Duodenal mucosa (tissue), 2 donors: ENCODE measurements at regions not wholly inside any gene's neighbourhood (a gene's known extent, or its start where the extent isn't known, plus 50 kb on each side); places are given as distances from the start of the nearest gene placed in this dataset.
"Not testable (repeated sequence)": the region's sequence is repeated elsewhere in the genome, so short reads cannot be mapped to it uniquely, and the experiment has no call there.

Experiments
- H3K27ac ChIP-seq: one replicate; pipeline ENCODE4 v1.7.0; 2013; ENCODE audit warnings: low read depth, low read length
- H3K27me3 ChIP-seq, 2 donors: one replicate each; pipeline ENCODE4 v1.7.0; 2013; ENCODE audit warnings: low read length in 2 of 2, control low read depth in 1 of 2; ENCODE audit not compliant: insufficient read depth in 2 of 2, control insufficient read depth in 1 of 2
- H3K36me3 ChIP-seq, 2 donors: one replicate each; pipeline ENCODE4 v1.7.0; 2013; ENCODE audit warnings: low read length in 2 of 2, control low read depth in 1 of 2; ENCODE audit not compliant: insufficient read depth in 2 of 2, control insufficient read depth in 1 of 2
- H3K4me1 ChIP-seq, 2 donors: one replicate each; pipeline ENCODE4 v1.7.0; 2013; ENCODE audit warnings: low read length in 2 of 2, control low read depth in 1 of 2; ENCODE audit not compliant: insufficient read depth in 2 of 2, control insufficient read depth in 1 of 2
- H3K4me3 ChIP-seq, 2 donors: one replicate each; pipeline ENCODE4 v1.7.0; 2013; ENCODE audit warnings: low read length in 2 of 2, low read depth in 1 of 2
- H3K9ac ChIP-seq, 2 donors: one replicate each; pipeline ENCODE4 v1.7.0; 2013; ENCODE audit warnings: low read length in 2 of 2, low read depth in 1 of 2
- H3K9me3 ChIP-seq, 2 donors: one replicate each; pipeline ENCODE4 v1.7.0; 2013; ENCODE audit warnings: low read length in 2 of 2, control low read depth in 1 of 2; ENCODE audit not compliant: control insufficient read depth in 1 of 2

- not testable (repeated sequence) for H3K9ac ChIP-seq, H3K4me3 ChIP-seq, H3K27me3 ChIP-seq, H3K4me1 ChIP-seq, H3K36me3 ChIP-seq, H3K27ac ChIP-seq
- H3K9me3 ChIP-seq: peaks cover 9 to 16% of the 10 kb centered on the region in 2 donors
Measured at GRCh38 chr14:43655194-43655593, 851.9 kb downstream of the FSCB start.

GRCh38 chr14:43651896-43652295 lies 855.2 kb downstream of the FSCB start:
- Histone ChIP-seq H3K4me3 (no peak overlapping the region), H3K9me3 (peaks cover 9 to 18% of the 10 kb centered on the region in 2 donors), H3K4me1 (no peaks in the 10 kb centered on the region), H3K9ac (no peak overlapping the region), H3K36me3 (no peaks in the 10 kb centered on the region), H3K27ac (no peak overlapping the region), H3K27me3 (no peaks in the 10 kb centered on the region)

- no peak overlapping the region for H3K27ac ChIP-seq
- no peaks in the 10 kb centered on the region for H3K4me1 ChIP-seq
- H3K27me3 ChIP-seq: no peaks in the 10 kb centered on the region
- H3K4me3 ChIP-seq: no peak overlapping the region
- no peaks in the 10 kb centered on the region for H3K36me3 ChIP-seq
- no peak overlapping the region for H3K9ac ChIP-seq
- peaks cover 9 to 15% of the 10 kb centered on the region in 2 donors for H3K9me3 ChIP-seq
Measured at GRCh38 chr14:43651185-43651787, 855.8 kb downstream of the FSCB start.

GRCh38 chr14:43649508-43649907 lies 857.6 kb downstream of the FSCB start:
- Histone ChIP-seq H3K27me3 (no peaks in the 10 kb centered on the region), H3K4me3 (no peak overlapping the region), H3K36me3 (no peaks in the 10 kb centered on the region), H3K9ac (no peak overlapping the region), H3K9me3 (peaks cover 9 to 15% of the 10 kb centered on the region in 2 donors), H3K27ac (no peak overlapping the region), H3K4me1 (no peaks in the 10 kb centered on the region)

- H3K9me3 ChIP-seq: peaks cover 9 to 18% of the 10 kb centered on the region in 2 donors
- H3K9ac ChIP-seq: no peak overlapping the region
- no peaks in the 10 kb centered on the region for H3K4me1 ChIP-seq
- no peaks in the 10 kb centered on the region for H3K27me3 ChIP-seq
- no peaks in the 10 kb centered on the region for H3K36me3 ChIP-seq
- H3K27ac ChIP-seq: no peak overlapping the region
- no peak overlapping the region for H3K4me3 ChIP-seq
Measured at GRCh38 chr14:43647302-43647701, 859.8 kb downstream of the FSCB start.

- no peak overlapping the region for H3K9ac ChIP-seq
- H3K4me3 ChIP-seq: no peak overlapping the region
- H3K36me3 ChIP-seq: no peaks in the 10 kb centered on the region
- H3K4me1 ChIP-seq: no peaks in the 10 kb centered on the region
- H3K9me3 ChIP-seq: peaks cover 11 to 12% of the 10 kb centered on the region in 2 donors
- H3K27me3 ChIP-seq: no peaks in the 10 kb centered on the region
- H3K27ac ChIP-seq: no peak overlapping the region
Measured at GRCh38 chr14:43640718-43641267, 866.3 kb downstream of the FSCB start.

- no peaks in the 10 kb centered on the region for H3K36me3 ChIP-seq
- peaks cover 0 to 6% of the 10 kb centered on the region in 2 donors for H3K9me3 ChIP-seq
- H3K9ac ChIP-seq: no peak overlapping the region
- no peaks in the 10 kb centered on the region for H3K27me3 ChIP-seq
- no peak overlapping the region for H3K27ac ChIP-seq
- H3K4me1 ChIP-seq: no peaks in the 10 kb centered on the region
- H3K4me3 ChIP-seq: no peak overlapping the region
Measured at GRCh38 chr14:43625294-43625693, 881.8 kb downstream of the FSCB start.

GRCh38 chr14:43621282-43621681 lies 885.8 kb downstream of the FSCB start:
- Histone ChIP-seq H3K36me3 (no peaks in the 10 kb centered on the region), H3K4me1 (no peaks in the 10 kb centered on the region), H3K4me3 (no peak overlapping the region), H3K9me3 (peaks cover 0 to 10% of the 10 kb centered on the region in 2 donors), H3K27me3 (no peaks in the 10 kb centered on the region), H3K9ac (no peak overlapping the region), H3K27ac (no peak overlapping the region)

GRCh38 chr14:43595096-43595772 lies 911.8 kb downstream of the FSCB start:
- Histone ChIP-seq H3K9me3 (peaks cover 4 to 5% of the 10 kb centered on the region in 2 donors), H3K27me3 (no peaks in the 10 kb centered on the region), H3K9ac (no peak overlapping the region), H3K4me1 (no peaks in the 10 kb centered on the region), H3K27ac (no peak overlapping the region), H3K4me3 (no peak overlapping the region), H3K36me3 (no peaks in the 10 kb centered on the region)

GRCh38 chr14:43591776-43592175 lies 915.3 kb downstream of the FSCB start:
- H3K9me3 ChIP-seq: peaks cover 4 to 9% of the 10 kb centered on the region in 2 donors
- no peak overlapping the region for H3K27ac ChIP-seq
- no peaks in the 10 kb centered on the region for H3K36me3 ChIP-seq
- no peaks in the 10 kb centered on the region for H3K4me1 ChIP-seq
- no peak overlapping the region for H3K4me3 ChIP-seq
- H3K9ac ChIP-seq: no peak overlapping the region
- H3K27me3 ChIP-seq: no peaks in the 10 kb centered on the region
